Kasumi-1 (cell line): ENCODE measurements at regions not wholly inside any gene's neighbourhood (a gene's known extent, or its start where the extent isn't known, plus 50 kb on each side); places are given as distances from the start of the nearest gene placed in this dataset.
A peak's percentile ranks its signal among the peaks of the same experiment; 100 is the strongest.
"Not testable (repeated sequence)": the region's sequence is repeated elsewhere in the genome, so short reads cannot be mapped to it uniquely, and the experiment has no call there.

Experiments used
- DNase-seq, 2 experiments: peaks; one replicate each; lab custom pipeline; 2025; lab: John Stamatoyannopoulos, UW

GRCh38 chr6:13874191-13874549 is 50.6 kb upstream of the RNF182 start:
- no peak for DNase-seq

- peak; percentile 42 to 56 for DNase-seq
Observed at GRCh38 chr6:13873288-13874190, 51.2 kb upstream of the RNF182 start.

GRCh38 chr6:13872681-13873080 is 52.1 kb upstream of the RNF182 start:
- peak; percentile 41 to 58 for DNase-seq

GRCh38 chr6:13872006-13872405 is 52.7 kb upstream of the RNF182 start:
- DNase-seq, result not testable (repeated sequence)

GRCh38 chr6:13870214-13870830 is 54.4 kb upstream of the RNF182 start:
- no peak for DNase-seq

GRCh38 chr6:13868236-13868635 is 53.9 kb upstream of the MCUR1 start:
- no peak for DNase-seq

- DNase-seq, result no peak
Observed at GRCh38 chr6:13866301-13866700, 51.9 kb upstream of the MCUR1 start.

- no peak for DNase-seq
Observed at GRCh38 chr6:13865141-13865540, 50.8 kb upstream of the MCUR1 start.

- DNase-seq, result not testable (repeated sequence)
Observed at GRCh38 chr6:13864669-13865068, 50.3 kb upstream of the MCUR1 start.
